Testis (tissue), 2 donors: ENCODE measurements at regions not wholly inside any gene's neighbourhood (a gene's known extent, or its start where the extent isn't known, plus 50 kb on each side); places are given as distances from the start of the nearest gene placed in this dataset.

Experiments
- POLR2A ChIP-seq: fragments of 450-650 bp; IDR thresholded peaks from one replicate; pipeline ENCODE4 v1.6.1; 2017; ENCODE audit warnings: antibody characterized with exemption, mild to moderate bottlenecking, moderate library complexity
- TF ChIP-seq, protein P1 (sequence below), 3 experiments: fragments of 450-650 bp in 2 of 3; fragments of 200-600 bp in 1 of 3; sonication (generic) in 1 of 3; IDR thresholded peaks; one replicate each; pipeline ENCODE4 v1.5.1; 2016 to 2019; ENCODE audit warnings: antibody characterized with exemption in 3 of 3, mild to moderate bottlenecking in 2 of 3, moderate library complexity in 1 of 3

DNA sequence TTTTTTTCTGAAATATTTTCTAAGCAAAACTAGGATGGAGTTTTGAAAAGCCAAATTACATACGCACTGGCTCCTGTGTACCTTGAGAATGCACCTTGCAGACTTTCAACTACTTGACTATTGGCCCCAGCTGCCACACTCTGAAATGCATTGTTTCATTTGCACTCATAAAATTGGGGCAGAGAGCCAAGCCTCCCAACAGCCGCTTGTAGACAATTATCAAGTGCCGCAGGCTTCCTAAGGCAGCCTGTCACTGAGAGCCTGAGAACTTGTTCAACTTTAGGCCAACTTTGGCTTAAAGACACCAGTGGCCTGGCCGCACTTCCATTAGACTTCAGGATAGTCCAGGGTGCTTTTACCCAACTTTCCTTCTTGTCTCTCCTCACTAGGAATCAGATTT is 115.7 kb upstream of the STARD13 start:
- TF ChIP-seq, protein P1, sequence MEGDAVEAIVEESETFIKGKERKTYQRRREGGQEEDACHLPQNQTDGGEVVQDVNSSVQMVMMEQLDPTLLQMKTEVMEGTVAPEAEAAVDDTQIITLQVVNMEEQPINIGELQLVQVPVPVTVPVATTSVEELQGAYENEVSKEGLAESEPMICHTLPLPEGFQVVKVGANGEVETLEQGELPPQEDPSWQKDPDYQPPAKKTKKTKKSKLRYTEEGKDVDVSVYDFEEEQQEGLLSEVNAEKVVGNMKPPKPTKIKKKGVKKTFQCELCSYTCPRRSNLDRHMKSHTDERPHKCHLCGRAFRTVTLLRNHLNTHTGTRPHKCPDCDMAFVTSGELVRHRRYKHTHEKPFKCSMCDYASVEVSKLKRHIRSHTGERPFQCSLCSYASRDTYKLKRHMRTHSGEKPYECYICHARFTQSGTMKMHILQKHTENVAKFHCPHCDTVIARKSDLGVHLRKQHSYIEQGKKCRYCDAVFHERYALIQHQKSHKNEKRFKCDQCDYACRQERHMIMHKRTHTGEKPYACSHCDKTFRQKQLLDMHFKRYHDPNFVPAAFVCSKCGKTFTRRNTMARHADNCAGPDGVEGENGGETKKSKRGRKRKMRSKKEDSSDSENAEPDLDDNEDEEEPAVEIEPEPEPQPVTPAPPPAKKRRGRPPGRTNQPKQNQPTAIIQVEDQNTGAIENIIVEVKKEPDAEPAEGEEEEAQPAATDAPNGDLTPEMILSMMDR (IDR thresholded peaks at IDR 0.05): no peak
- no peak for TF ChIP-seq POLR2A
